ENCODE measurements at regions not wholly inside any gene's neighbourhood (a gene's known extent, or its start where the extent isn't known, plus 50 kb on each side); places are given as distances from the start of the nearest gene placed in this dataset.

GRCh38 chr5:141788296-141788970 lies 89.8 kb downstream of the PCDH1 start:
- TF ChIP-seq, protein P1, sequence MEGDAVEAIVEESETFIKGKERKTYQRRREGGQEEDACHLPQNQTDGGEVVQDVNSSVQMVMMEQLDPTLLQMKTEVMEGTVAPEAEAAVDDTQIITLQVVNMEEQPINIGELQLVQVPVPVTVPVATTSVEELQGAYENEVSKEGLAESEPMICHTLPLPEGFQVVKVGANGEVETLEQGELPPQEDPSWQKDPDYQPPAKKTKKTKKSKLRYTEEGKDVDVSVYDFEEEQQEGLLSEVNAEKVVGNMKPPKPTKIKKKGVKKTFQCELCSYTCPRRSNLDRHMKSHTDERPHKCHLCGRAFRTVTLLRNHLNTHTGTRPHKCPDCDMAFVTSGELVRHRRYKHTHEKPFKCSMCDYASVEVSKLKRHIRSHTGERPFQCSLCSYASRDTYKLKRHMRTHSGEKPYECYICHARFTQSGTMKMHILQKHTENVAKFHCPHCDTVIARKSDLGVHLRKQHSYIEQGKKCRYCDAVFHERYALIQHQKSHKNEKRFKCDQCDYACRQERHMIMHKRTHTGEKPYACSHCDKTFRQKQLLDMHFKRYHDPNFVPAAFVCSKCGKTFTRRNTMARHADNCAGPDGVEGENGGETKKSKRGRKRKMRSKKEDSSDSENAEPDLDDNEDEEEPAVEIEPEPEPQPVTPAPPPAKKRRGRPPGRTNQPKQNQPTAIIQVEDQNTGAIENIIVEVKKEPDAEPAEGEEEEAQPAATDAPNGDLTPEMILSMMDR (IDR thresholded peaks at IDR 0.05): no peak
- no peak for TF ChIP-seq POLR2A (IDR thresholded peaks at IDR 0.05)
- TF ChIP-seq POLR2AphosphoS5 (IDR thresholded peaks at IDR 0.05): no peak

Data from sigmoid colon (tissue), 4 donors.